GM23338 (cell line): ENCODE measurements at regions not wholly inside any gene's neighbourhood (a gene's known extent, or its start where the extent isn't known, plus 50 kb on each side); places are given as distances from the start of the nearest gene placed in this dataset.
A peak's percentile ranks its signal among the peaks of the same experiment; 100 is the strongest.

ENCODE experiments used
- ATAC-seq: fragments of 200-7000 bp; cut with Tn5 transposase; 3 replicates; pipeline ENCODE4 v1.9.1; 2020
- DNase-seq: peaks from one replicate; pipeline ENCODE4 v3.0.0-alpha.2; 2015; ENCODE audit warnings: low spot score
- H2AFZ ChIP-seq: fragments of 200-600 bp; sonication (generic); 2 replicates; pipeline ENCODE4 v1.8.0; 2016; ENCODE audit warnings: antibody characterized with exemption, mild to moderate bottlenecking, moderate library complexity
- H3F3A ChIP-seq: fragments of 200-600 bp; sonication (generic); replicated peaks from 2 replicates; pipeline ENCODE4 v1.8.0; 2017; ENCODE audit warnings: antibody characterized with exemption, mixed run types, low read depth
- H3K27ac ChIP-seq: fragments of 200-600 bp; sonication (generic); 2 replicates; pipeline ENCODE4 v1.6.1; 2016; ENCODE audit warnings: low read depth
- H3K27me3 ChIP-seq: fragments of 200-600 bp; sonication (generic); 2 replicates; pipeline ENCODE4 v1.8.0; 2016; ENCODE audit warnings: mild to moderate bottlenecking, mixed run types, moderate library complexity; ENCODE audit not compliant: insufficient read depth
- H3K36me3 ChIP-seq: fragments of 200-600 bp; sonication (generic); 2 replicates; pipeline ENCODE4 v1.8.0; 2016; ENCODE audit warnings: mild to moderate bottlenecking; ENCODE audit not compliant: insufficient read depth
- H3K4me1 ChIP-seq: fragments of 200-600 bp; sonication (generic); 2 replicates; pipeline ENCODE4 v1.8.0; 2016; ENCODE audit warnings: mild to moderate bottlenecking, moderate library complexity; ENCODE audit not compliant: insufficient read depth
- H3K4me2 ChIP-seq: fragments of 200-600 bp; sonication (generic); 2 replicates; pipeline ENCODE4 v1.7.1; 2017; ENCODE audit warnings: mixed run types
- H3K4me3 ChIP-seq: fragments of 200-600 bp; sonication (generic); 2 replicates; pipeline ENCODE4 v1.6.1; 2016; ENCODE audit warnings: mixed run types
- H3K79me2 ChIP-seq: fragments of 200-600 bp; sonication (generic); replicated peaks from 2 replicates; pipeline ENCODE4 v1.8.0; 2017; ENCODE audit warnings: mild to moderate bottlenecking; ENCODE audit not compliant: insufficient read depth
- H3K9me2 ChIP-seq: fragments of 200-600 bp; sonication (generic); 2 replicates; pipeline ENCODE4 v1.8.0; 2017; ENCODE audit not compliant: insufficient read depth
- H4K20me1 ChIP-seq: fragments of 200-600 bp; sonication (generic); replicated peaks from 2 replicates; pipeline ENCODE4 v1.8.0; 2017; ENCODE audit warnings: mild to moderate bottlenecking; ENCODE audit not compliant: insufficient read depth
- H3K27ac Mint-ChIP-seq: 2 replicates; pipeline ENCODE4 v1.8.0; 2020; ENCODE audit warnings: inconsistent platforms, mild to moderate bottlenecking, moderate library complexity, mixed read lengths
- H3K27me3 Mint-ChIP-seq: 3 replicates; pipeline ENCODE4 v1.8.0; 2022; ENCODE audit warnings: low read depth, mild to moderate bottlenecking, moderate library complexity, mixed read lengths, inconsistent platforms; ENCODE audit not compliant: insufficient read depth, poor library complexity
- H3K36me3 Mint-ChIP-seq: 3 replicates; pipeline ENCODE4 v1.8.0; 2021; ENCODE audit warnings: low read depth, mild to moderate bottlenecking, inconsistent platforms, moderate library complexity, mixed read lengths
- H3K4me1 Mint-ChIP-seq: 3 replicates; pipeline ENCODE4 v1.8.0; 2020; ENCODE audit warnings: mild to moderate bottlenecking, inconsistent platforms, mixed read lengths
- H3K4me3 Mint-ChIP-seq: 3 replicates; pipeline ENCODE4 v1.8.0; 2021; ENCODE audit warnings: moderate library complexity, mild to moderate bottlenecking, inconsistent platforms, mixed read lengths
- H3K9me3 Mint-ChIP-seq: 3 replicates; pipeline ENCODE4 v1.8.0; 2020; ENCODE audit warnings: moderate library complexity, mild to moderate bottlenecking, inconsistent platforms, mixed read lengths
- CTCF ChIP-seq, 2 experiments: fragments of 200-600 bp in 1 of 2; sonication (generic) in 1 of 2; conservative IDR thresholded peaks; 2 replicates each; pipeline versions ENCODE4 v1.5.1 to v1.6.1; 2016 to 2017; ENCODE audit warnings: antibody characterized with exemption in 2 of 2, low read depth in 2 of 2, mild to moderate bottlenecking in 2 of 2, moderate library complexity in 1 of 2
- ETS1 ChIP-seq: IDR thresholded peaks from 2 replicates; pipeline ENCODE4 v1.6.1; 2016; ENCODE audit warnings: antibody characterized with exemption
- JUNB ChIP-seq: IDR thresholded peaks from one replicate; pipeline ENCODE4 v1.6.1; 2016; ENCODE audit warnings: antibody characterized with exemption; ENCODE audit not compliant: unreplicated experiment
- NANOG ChIP-seq: IDR thresholded peaks from 2 replicates; pipeline ENCODE4 v1.6.1; 2016; ENCODE audit warnings: antibody characterized with exemption, borderline replicate concordance
- POLR2AphosphoS5 ChIP-seq: IDR thresholded peaks from 2 replicates; pipeline ENCODE4 v1.6.1; 2016; ENCODE audit warnings: antibody characterized with exemption, low read depth
- REST ChIP-seq: IDR thresholded peaks from one replicate; pipeline ENCODE4 v1.6.1; 2018; ENCODE audit warnings: antibody characterized with exemption; ENCODE audit not compliant: unreplicated experiment
- STAT1 ChIP-seq: IDR thresholded peaks from one replicate; pipeline ENCODE4 v1.6.1; 2016; ENCODE audit warnings: antibody characterized with exemption; ENCODE audit not compliant: unreplicated experiment
- ZNF331 ChIP-seq: fragments of 250-450 bp; sonication (Bioruptor Pico); IDR thresholded peaks from 2 replicates; pipeline ENCODE4 v1.5.0; 2020; ENCODE audit warnings: low read depth, mild to moderate bottlenecking, moderate library complexity
- ZNF462 ChIP-seq: fragments of 250-450 bp; sonication (Bioruptor Pico); IDR thresholded peaks from 2 replicates; pipeline ENCODE4 v1.5.0; 2020; ENCODE audit warnings: mild to moderate bottlenecking, moderate library complexity

GRCh38 chr4:177499537-177499936 lies 57.3 kb upstream of the AGA start:
- no peak for ATAC-seq
- Histone ChIP-seq H3K4me3 (no peak overlapping the region), H3K4me1 (no peaks in the 10 kb centered on the region), H3K9me2 (0 out of 2 replicates have a peak, but pooled peaks cover under 1% of the 10 kb centered on the region), H3F3A (no peaks in the 10 kb centered on the region), H3K27ac (no peak overlapping the region), H2AFZ (no peak overlapping the region), H3K4me2 (no peak overlapping the region), H3K27me3 (no peaks in the 10 kb centered on the region), H3K79me2 (no peaks in the 10 kb centered on the region), H4K20me1 (no peaks in the 10 kb centered on the region), H3K36me3 (no peaks in the 10 kb centered on the region)
- peaks cover 5% of the 10 kb centered on the region; the same call in 2 of the 3 replicates for H3K9me3 Mint-ChIP-seq
- peaks cover 7% of the 10 kb centered on the region; the same call in 1 of the 3 replicates for H3K36me3 Mint-ChIP-seq
- no peak for TF ChIP-seq ZNF331 (CRISPR knock-in tag)
- no peak for TF ChIP-seq ETS1
- no peak for TF ChIP-seq STAT1
- TF ChIP-seq REST = no peak
- TF ChIP-seq POLR2AphosphoS5 = no peak
- no peak for TF ChIP-seq NANOG
- H3K4me3 Mint-ChIP-seq = no peak overlapping the region
- no peaks in the 10 kb centered on the region for H3K27me3 Mint-ChIP-seq
- no peak overlapping the region for H3K27ac Mint-ChIP-seq
- DNase-seq = no peak
- peaks cover 5% of the 10 kb centered on the region; the same call in 2 of the 3 replicates for H3K4me1 Mint-ChIP-seq

- Histone ChIP-seq H4K20me1 (no peaks in the 10 kb centered on the region), H3K27ac (no peak overlapping the region), H3K9me2 (0 out of 2 replicates have a peak, but pooled peaks cover 8% of the 10 kb centered on the region), H3F3A (no peaks in the 10 kb centered on the region), H2AFZ (peak overlapping the region; percentile 87), H3K4me3 (no peak overlapping the region), H3K79me2 (no peaks in the 10 kb centered on the region), H3K27me3 (no peaks in the 10 kb centered on the region), H3K4me2 (no peak overlapping the region), H3K4me1 (no peaks in the 10 kb centered on the region), H3K36me3 (no peaks in the 10 kb centered on the region)
- peak overlapping the region; percentile 84 for H3K27ac Mint-ChIP-seq
- H3K36me3 Mint-ChIP-seq = peaks cover 3% of the 10 kb centered on the region; the same call in 1 of the 3 replicates
- H3K4me1 Mint-ChIP-seq = peaks cover 11% of the 10 kb centered on the region; the same call in 2 of the 3 replicates
- H3K9me3 Mint-ChIP-seq = no peaks in the 10 kb centered on the region; the same call in 1 of the 3 replicates
- DNase-seq = peak; percentile 70
- peak; percentile 95 for ATAC-seq
- H3K27me3 Mint-ChIP-seq = no peaks in the 10 kb centered on the region
- no peak overlapping the region for H3K4me3 Mint-ChIP-seq
- 0 out of 2 replicates have a peak, but pooled peaks have one; percentile 8 for TF ChIP-seq ZNF462
- TF ChIP-seq CTCF (conservative IDR thresholded peaks at IDR 0.05; ENCODE audit: low read depth in 2 of 2) = peak; percentile 63 to 71
- TF ChIP-seq JUNB = no peak
These were observed 63.0 kb upstream of the AGA start for GRCh38 chr4:177505171-177505615.
